WERI-Rb-1 (cell line): ENCODE measurements at regions not wholly inside any gene's neighbourhood (a gene's known extent, or its start where the extent isn't known, plus 50 kb on each side); places are given as distances from the start of the nearest gene placed in this dataset.

Experiments
- DNase-seq: peaks from one replicate; pipeline ENCODE4 v3.0.0-alpha.2; 2020
- H3K27ac ChIP-seq: fragments of 250-450 bp; sonication (Bioruptor Pico); 2 replicates; pipeline ENCODE4 v1.5.1; 2020; ENCODE audit warnings: mild to moderate bottlenecking, moderate library complexity
- H3K27me3 ChIP-seq: fragments of 250-450 bp; sonication (Bioruptor Pico); 2 replicates; pipeline ENCODE4 v1.5.1; 2021; ENCODE audit warnings: mild to moderate bottlenecking, low read depth, moderate library complexity; ENCODE audit not compliant: insufficient read depth, severe bottlenecking
- H3K36me3 ChIP-seq: fragments of 250-450 bp; sonication (Bioruptor Pico); 2 replicates; pipeline ENCODE4 v1.5.1; 2020; ENCODE audit warnings: mild to moderate bottlenecking, moderate library complexity
- H3K4me3 ChIP-seq: 2 replicates; pipeline ENCODE4 v1.5.1; 2011; ENCODE audit warnings: low read depth, mild to moderate bottlenecking, control low read depth, low read length
- H3K9me3 ChIP-seq: fragments of 250-450 bp; sonication (Bioruptor Pico); 2 replicates; pipeline ENCODE4 v1.5.1; 2021; ENCODE audit warnings: mild to moderate bottlenecking, moderate library complexity; ENCODE audit not compliant: severe bottlenecking
- CTCF ChIP-seq: IDR thresholded peaks from 2 replicates; pipeline ENCODE4 v1.5.1; 2011; ENCODE audit warnings: low read depth, mild to moderate bottlenecking, control low read depth, inconsistent platforms, low read length

GRCh38 chr6:104472021-104472901 is 387.5 kb downstream of the HACE1 start:
- Histone ChIP-seq H3K4me3 (no peak overlapping the region), H3K9me3 (no peaks in the 10 kb centered on the region), H3K36me3 (no peaks in the 10 kb centered on the region), H3K27me3 (no peaks in the 10 kb centered on the region), H3K27ac (no peak overlapping the region)
- no peak for DNase-seq
- TF ChIP-seq CTCF: no peak

GRCh38 chr6:104466306-104466705 is 393.4 kb downstream of the HACE1 start:
- TF ChIP-seq CTCF: no peak
- Histone ChIP-seq H3K9me3 (no peaks in the 10 kb centered on the region), H3K27me3 (no peaks in the 10 kb centered on the region), H3K4me3 (no peak overlapping the region), H3K36me3 (no peaks in the 10 kb centered on the region), H3K27ac (no peak overlapping the region)
- no peak for DNase-seq

GRCh38 chr6:104462811-104463599 is 396.7 kb downstream of the HACE1 start:
- TF ChIP-seq CTCF: no peak
- H3K9me3 ChIP-seq: no peaks in the 10 kb centered on the region

GRCh38 chr6:104460738-104461483 is 398.8 kb downstream of the HACE1 start:
- no peak for TF ChIP-seq CTCF
- DNase-seq: no peak
- H3K9me3 ChIP-seq: no peaks in the 10 kb centered on the region
- H3K27ac ChIP-seq: no peak overlapping the region
- no peaks in the 10 kb centered on the region for H3K36me3 ChIP-seq
- no peak overlapping the region for H3K4me3 ChIP-seq
- H3K27me3 ChIP-seq: no peaks in the 10 kb centered on the region

More at GRCh38 chr6:104462811-104463599, 396.7 kb downstream of the HACE1 start:
- Histone ChIP-seq H3K27me3 (no peaks in the 10 kb centered on the region), H3K36me3 (no peaks in the 10 kb centered on the region), H3K27ac (no peak overlapping the region), H3K4me3 (no peak overlapping the region)
- no peak for DNase-seq

- no peak for DNase-seq
- no peak overlapping the region for H3K27ac ChIP-seq
- no peaks in the 10 kb centered on the region for H3K36me3 ChIP-seq
- TF ChIP-seq CTCF: no peak
- H3K27me3 ChIP-seq: no peaks in the 10 kb centered on the region
- H3K4me3 ChIP-seq: no peak overlapping the region
- no peaks in the 10 kb centered on the region for H3K9me3 ChIP-seq
Measured at GRCh38 chr6:104459543-104459942, 400.2 kb downstream of the HACE1 start.
